SK-N-MC (cell line): ENCODE measurements at regions not wholly inside any gene's neighbourhood (a gene's known extent, or its start where the extent isn't known, plus 50 kb on each side); places are given as distances from the start of the nearest gene placed in this dataset.
"Not testable (repeated sequence)": the region's sequence is repeated elsewhere in the genome, so short reads cannot be mapped to it uniquely, and the experiment has no call there.

Experiments used
- DNase-seq: peaks from one replicate; pipeline ENCODE4 v3.0.0-alpha.2; 2011; ENCODE audit warnings: low read depth, low spot score
- H3K27ac ChIP-seq: fragments of 200-600 bp; sonication (generic); 2 replicates; pipeline ENCODE4 v1.5.1; 2016; ENCODE audit warnings: mixed run types
- H3K36me3 ChIP-seq: fragments of 200-600 bp; sonication (generic); 2 replicates; pipeline ENCODE4 v1.6.1; 2017; ENCODE audit warnings: antibody characterized with exemption, low read length, mixed read lengths; ENCODE audit not compliant: insufficient read depth
- H3K4me3 ChIP-seq: fragments of 200-600 bp; sonication (generic); 2 replicates; pipeline ENCODE4 v1.5.1; 2016
- H3K9ac ChIP-seq: fragments of 200-600 bp; sonication (generic); 2 replicates; pipeline ENCODE4 v1.8.0; 2017; ENCODE audit warnings: mixed run types, mixed read lengths; ENCODE audit not compliant: insufficient read length
- H3K9me3 ChIP-seq: fragments of 200-600 bp; sonication (generic); 2 replicates; pipeline ENCODE4 v1.6.1; 2017; ENCODE audit warnings: low read depth, mild to moderate bottlenecking, antibody characterized with exemption, low read length, moderate library complexity, mixed read lengths
- EZH2 ChIP-seq: fragments of 200-600 bp; sonication (generic); IDR thresholded peaks from one replicate; pipeline ENCODE4 v1.6.1; 2017; ENCODE audit warnings: antibody characterized with exemption
- FOXP2 ChIP-seq: optimal IDR thresholded peaks from 2 replicates; pipeline ENCODE3; 2011; ENCODE audit warnings: mild to moderate bottlenecking, moderate library complexity; ENCODE audit not compliant: insufficient read depth; ENCODE audit errors: extremely low read length, control extremely low read depth
- POLR2AphosphoS5 ChIP-seq: IDR thresholded peaks from 2 replicates; pipeline ENCODE4 v1.6.1; 2012; ENCODE audit warnings: mild to moderate bottlenecking, low read depth, low read length, borderline replicate concordance

- Histone ChIP-seq H3K36me3 (no peaks in the 10 kb centered on the region), H3K9me3 (no peaks in the 10 kb centered on the region), H3K4me3 (no peak overlapping the region), H3K27ac (no peak overlapping the region), H3K9ac (no peak overlapping the region)
- no peak for DNase-seq
- TF ChIP-seq FOXP2 (no peak), EZH2 (no peak), POLR2AphosphoS5 (no peak)
Observed at GRCh38 chr2:129805899-129806298, 173.6 kb upstream of the RAB6C start.

- H3K9ac ChIP-seq = no peak overlapping the region
- DNase-seq = no peak
- no peak overlapping the region for H3K27ac ChIP-seq
- H3K9me3 ChIP-seq = no peaks in the 10 kb centered on the region
- H3K36me3 ChIP-seq = no peaks in the 10 kb centered on the region
- H3K4me3 ChIP-seq = no peak overlapping the region
- no peak for TF ChIP-seq FOXP2
Observed at GRCh38 chr2:129806317-129806716, 173.1 kb upstream of the RAB6C start.

- TF ChIP-seq EZH2 (no peak), FOXP2 (no peak), POLR2AphosphoS5 (no peak)
- no peak overlapping the region for H3K9ac ChIP-seq
- H3K4me3 ChIP-seq = no peak overlapping the region
- H3K36me3 ChIP-seq = no peaks in the 10 kb centered on the region
- no peak for DNase-seq
- no peak overlapping the region for H3K27ac ChIP-seq
- no peaks in the 10 kb centered on the region for H3K9me3 ChIP-seq
Observed at GRCh38 chr2:129806990-129807389, 172.5 kb upstream of the RAB6C start.

- H3K4me3 ChIP-seq, H3K9ac ChIP-seq, H3K36me3 ChIP-seq, DNase-seq, H3K27ac ChIP-seq, H3K9me3 ChIP-seq: not testable (repeated sequence)
Observed at GRCh38 chr2:129807642-129808338, 171.7 kb upstream of the RAB6C start.

GRCh38 chr2:129810521-129810920 lies 168.9 kb upstream of the RAB6C start:
- TF ChIP-seq POLR2AphosphoS5 (no peak), FOXP2 (no peak), EZH2 (no peak)
- no peak overlapping the region for H3K4me3 ChIP-seq
- no peaks in the 10 kb centered on the region for H3K36me3 ChIP-seq
- no peak for DNase-seq
- H3K27ac ChIP-seq = no peak overlapping the region
- no peaks in the 10 kb centered on the region for H3K9me3 ChIP-seq
- no peak overlapping the region for H3K9ac ChIP-seq

- Histone ChIP-seq H3K4me3 (no peak overlapping the region), H3K36me3 (no peaks in the 10 kb centered on the region), H3K9ac (no peak overlapping the region), H3K27ac (no peak overlapping the region), H3K9me3 (no peaks in the 10 kb centered on the region)
- TF ChIP-seq POLR2AphosphoS5 (no peak), EZH2 (no peak), FOXP2 (no peak)
- DNase-seq = no peak
Observed at GRCh38 chr2:129812071-129812470, 167.4 kb upstream of the RAB6C start.

- Histone ChIP-seq H3K9me3 (no peaks in the 10 kb centered on the region), H3K27ac (no peak overlapping the region), H3K4me3 (no peak overlapping the region), H3K9ac (no peak overlapping the region), H3K36me3 (no peaks in the 10 kb centered on the region)
- no peak for DNase-seq
- TF ChIP-seq FOXP2 = no peak
- TF ChIP-seq POLR2AphosphoS5 = no peak
- TF ChIP-seq EZH2 = no peak
Observed at GRCh38 chr2:129812654-129813053, 166.8 kb upstream of the RAB6C start.

- Histone ChIP-seq H3K36me3 (no peaks in the 10 kb centered on the region), H3K9ac (no peak overlapping the region), H3K9me3 (no peaks in the 10 kb centered on the region), H3K4me3 (no peak overlapping the region), H3K27ac (no peak overlapping the region)
- no peak for DNase-seq
- no peak for TF ChIP-seq FOXP2
- no peak for TF ChIP-seq POLR2AphosphoS5
- TF ChIP-seq EZH2 = no peak
Observed at GRCh38 chr2:129813404-129813803, 166.1 kb upstream of the RAB6C start.

GRCh38 chr2:129816813-129817574 lies 162.5 kb upstream of the RAB6C start:
- TF ChIP-seq EZH2 (no peak), POLR2AphosphoS5 (no peak), FOXP2 (no peak)
- Histone ChIP-seq H3K4me3 (no peak overlapping the region), H3K9me3 (no peaks in the 10 kb centered on the region), H3K36me3 (no peaks in the 10 kb centered on the region), H3K9ac (no peak overlapping the region), H3K27ac (no peak overlapping the region)
- DNase-seq = no peak
